ENCODE measurements at regions not wholly inside any gene's neighbourhood (a gene's known extent, or its start where the extent isn't known, plus 50 kb on each side); places are given as distances from the start of the nearest gene placed in this dataset.

DNA sequence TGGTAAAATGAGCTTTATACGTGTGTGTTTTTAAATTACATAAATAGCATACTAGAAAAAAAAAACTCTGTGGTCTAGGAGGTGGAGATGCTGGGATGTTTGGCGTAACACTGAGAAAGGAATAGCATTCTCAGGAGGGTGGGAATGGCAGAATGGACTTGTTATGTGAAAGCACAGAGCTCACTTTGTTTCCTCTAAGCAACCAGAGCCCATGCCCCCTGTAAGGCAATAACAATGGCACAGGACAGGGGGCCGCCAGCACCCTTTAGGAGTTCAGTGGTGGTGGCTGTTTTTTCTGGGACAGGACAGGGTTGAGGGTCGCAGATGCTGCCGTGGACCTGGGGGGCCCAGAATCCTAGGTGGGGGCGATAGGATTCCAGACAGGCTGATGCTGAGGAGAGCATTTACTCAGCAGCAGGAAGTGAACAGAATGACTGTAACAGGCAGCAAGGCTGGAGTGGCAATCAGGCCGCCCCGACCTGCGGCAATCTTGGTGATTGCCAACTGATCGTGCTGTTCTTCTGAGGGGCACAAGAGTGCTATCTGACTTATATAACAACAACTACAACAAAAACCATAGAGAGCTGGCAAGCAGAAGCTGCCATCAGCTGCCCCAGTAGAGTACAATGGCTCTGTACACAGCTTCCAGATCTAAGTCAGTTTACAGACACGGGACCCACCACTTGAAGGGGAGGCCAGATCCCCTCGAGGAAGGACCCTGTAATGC lies 160.4 kb downstream of the UACA start:
- Histone ChIP-seq H3K27ac (ENCODE audit: poor library complexity, severe bottlenecking) (no peak overlapping the region), H3K4me3 (ENCODE audit: severe bottlenecking) (no peak overlapping the region), H3K4me1 (ENCODE audit: insufficient read depth, poor library complexity, severe bottlenecking) (no peaks in the 10 kb centered on the region), H3K27me3 (ENCODE audit: insufficient read depth, poor library complexity, severe bottlenecking) (no peaks in the 10 kb centered on the region), H3K36me3 (ENCODE audit: low read depth) (no peaks in the 10 kb centered on the region), H3K9me3 (ENCODE audit: severe bottlenecking) (no peaks in the 10 kb centered on the region)
- ATAC-seq (ENCODE audit: low read depth) (no peak), DNase-seq (ENCODE audit: low spot score) (no peak)
- TF ChIP-seq, protein P1, sequence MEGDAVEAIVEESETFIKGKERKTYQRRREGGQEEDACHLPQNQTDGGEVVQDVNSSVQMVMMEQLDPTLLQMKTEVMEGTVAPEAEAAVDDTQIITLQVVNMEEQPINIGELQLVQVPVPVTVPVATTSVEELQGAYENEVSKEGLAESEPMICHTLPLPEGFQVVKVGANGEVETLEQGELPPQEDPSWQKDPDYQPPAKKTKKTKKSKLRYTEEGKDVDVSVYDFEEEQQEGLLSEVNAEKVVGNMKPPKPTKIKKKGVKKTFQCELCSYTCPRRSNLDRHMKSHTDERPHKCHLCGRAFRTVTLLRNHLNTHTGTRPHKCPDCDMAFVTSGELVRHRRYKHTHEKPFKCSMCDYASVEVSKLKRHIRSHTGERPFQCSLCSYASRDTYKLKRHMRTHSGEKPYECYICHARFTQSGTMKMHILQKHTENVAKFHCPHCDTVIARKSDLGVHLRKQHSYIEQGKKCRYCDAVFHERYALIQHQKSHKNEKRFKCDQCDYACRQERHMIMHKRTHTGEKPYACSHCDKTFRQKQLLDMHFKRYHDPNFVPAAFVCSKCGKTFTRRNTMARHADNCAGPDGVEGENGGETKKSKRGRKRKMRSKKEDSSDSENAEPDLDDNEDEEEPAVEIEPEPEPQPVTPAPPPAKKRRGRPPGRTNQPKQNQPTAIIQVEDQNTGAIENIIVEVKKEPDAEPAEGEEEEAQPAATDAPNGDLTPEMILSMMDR (IDR thresholded peaks at IDR 0.05; ENCODE audit: poor library complexity, severe bottlenecking) = no peak

DNA sequence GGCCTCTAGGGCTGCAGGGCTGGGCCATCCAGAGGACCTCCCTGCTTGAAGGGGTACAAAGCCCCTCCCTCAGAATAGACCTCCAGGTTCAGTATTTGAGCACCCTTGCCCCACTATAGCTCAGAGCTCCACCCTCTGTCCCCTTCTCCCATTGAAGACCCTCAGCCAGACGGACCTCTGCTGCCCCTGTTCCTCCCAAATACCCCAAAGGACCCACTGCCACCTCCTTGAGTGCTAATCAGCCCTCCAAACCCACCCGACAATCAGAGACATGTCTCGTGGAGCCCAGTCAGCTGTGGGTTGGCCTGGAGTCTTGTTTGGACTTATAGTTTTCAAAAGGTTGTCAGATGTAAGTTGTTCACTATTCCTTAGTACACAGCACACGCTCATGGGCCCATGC lies 161.1 kb downstream of the UACA start:
- ATAC-seq (ENCODE audit: low read depth) = no peak
- TF ChIP-seq, protein P1 (IDR thresholded peaks at IDR 0.05; ENCODE audit: poor library complexity, severe bottlenecking) = no peak

DNA sequence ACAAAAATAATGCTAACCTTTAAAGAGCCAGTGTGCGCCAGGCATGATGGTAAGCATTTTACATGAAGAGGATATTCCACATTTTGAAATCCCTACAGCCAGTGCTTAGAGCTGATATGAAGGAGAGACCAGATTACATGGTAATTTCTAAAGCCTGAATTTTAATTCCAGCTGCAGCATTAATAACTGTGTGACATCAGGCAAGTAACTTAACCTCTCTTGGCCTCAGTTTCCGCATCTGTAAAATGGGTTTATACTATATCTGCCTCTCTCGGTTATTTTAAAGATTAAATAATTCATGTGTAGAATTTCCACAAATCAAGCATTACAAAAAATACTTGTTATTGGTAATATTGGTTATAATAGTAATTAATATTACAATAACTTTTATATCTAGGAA lies 165.4 kb downstream of the UACA start:
- H3K36me3 ChIP-seq (ENCODE audit: low read depth) = no peaks in the 10 kb centered on the region
- H3K4me3 ChIP-seq (ENCODE audit: severe bottlenecking) = no peak overlapping the region
- peaks cover 17% of the 10 kb centered on the region for H3K4me1 ChIP-seq (ENCODE audit: insufficient read depth, poor library complexity, severe bottlenecking)
- H3K27ac ChIP-seq (ENCODE audit: poor library complexity, severe bottlenecking) = no peak overlapping the region
- no peak for DNase-seq (ENCODE audit: low spot score)
- no peak for ATAC-seq (ENCODE audit: low read depth)
- H3K9me3 ChIP-seq (ENCODE audit: severe bottlenecking) = peaks cover 16% of the 10 kb centered on the region
- TF ChIP-seq, protein P1 (IDR thresholded peaks at IDR 0.05; ENCODE audit: poor library complexity, severe bottlenecking) = no peak
- H3K27me3 ChIP-seq (ENCODE audit: insufficient read depth, poor library complexity, severe bottlenecking) = no peaks in the 10 kb centered on the region

More for the DNA sequence above, 161.1 kb downstream of the UACA start:
- no peaks in the 10 kb centered on the region for H3K36me3 ChIP-seq (ENCODE audit: low read depth)
- no peak for DNase-seq (ENCODE audit: low spot score)
- H3K4me1 ChIP-seq (ENCODE audit: insufficient read depth, poor library complexity, severe bottlenecking) = peaks cover 3% of the 10 kb centered on the region
- no peaks in the 10 kb centered on the region for H3K27me3 ChIP-seq (ENCODE audit: insufficient read depth, poor library complexity, severe bottlenecking)
- H3K27ac ChIP-seq (ENCODE audit: poor library complexity, severe bottlenecking) = no peak overlapping the region
- H3K4me3 ChIP-seq (ENCODE audit: severe bottlenecking) = no peak overlapping the region
- H3K9me3 ChIP-seq (ENCODE audit: severe bottlenecking) = no peaks in the 10 kb centered on the region

DNA sequence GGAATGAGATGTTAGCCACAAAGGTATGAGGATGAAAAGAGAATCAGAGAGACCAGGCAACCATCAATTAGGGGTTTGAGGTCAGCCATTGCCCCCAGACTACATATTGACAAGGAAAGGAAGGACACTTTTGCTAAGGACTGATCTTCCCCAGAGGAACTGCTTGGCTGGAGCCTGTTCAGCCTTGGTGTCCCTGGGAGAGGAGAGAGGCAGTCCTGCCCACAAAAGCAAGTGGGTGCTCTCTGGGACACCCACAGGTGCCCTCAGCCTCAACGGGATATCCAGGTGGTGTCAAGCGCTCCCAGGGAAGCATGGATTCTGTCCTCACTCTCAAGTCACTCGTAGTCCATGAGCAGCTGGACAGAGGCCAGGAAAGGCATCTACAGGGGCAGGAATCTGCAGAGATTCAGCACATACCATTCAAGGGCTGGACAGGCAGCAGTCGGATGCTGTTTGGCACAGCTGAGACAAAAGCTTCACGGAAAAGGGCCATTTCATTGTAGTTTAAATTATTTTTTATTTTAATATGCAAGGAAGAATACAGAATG lies 166.2 kb downstream of the UACA start:
- H3K9me3 ChIP-seq (ENCODE audit: severe bottlenecking) = peaks cover 16% of the 10 kb centered on the region
- DNase-seq (ENCODE audit: low spot score) = no peak

More for the DNA sequence above, 166.2 kb downstream of the UACA start:
- H3K36me3 ChIP-seq (ENCODE audit: low read depth) = no peaks in the 10 kb centered on the region
- no peak overlapping the region for H3K27ac ChIP-seq (ENCODE audit: poor library complexity, severe bottlenecking)
- TF ChIP-seq, protein P1 (IDR thresholded peaks at IDR 0.05; ENCODE audit: poor library complexity, severe bottlenecking) = no peak
- ATAC-seq (ENCODE audit: low read depth) = peak; percentile 77
- H3K4me3 ChIP-seq (ENCODE audit: severe bottlenecking) = no peak overlapping the region
- H3K27me3 ChIP-seq (ENCODE audit: insufficient read depth, poor library complexity, severe bottlenecking) = no peaks in the 10 kb centered on the region
- H3K4me1 ChIP-seq (ENCODE audit: insufficient read depth, poor library complexity, severe bottlenecking) = peaks cover 17% of the 10 kb centered on the region
